Prostate gland (tissue), 2 donors: ENCODE measurements at regions not wholly inside any gene's neighbourhood (a gene's known extent, or its start where the extent isn't known, plus 50 kb on each side); places are given as distances from the start of the nearest gene placed in this dataset.

Source experiments
- DNase-seq: peaks from one replicate; pipeline ENCODE4 v3.0.0-alpha.2; 2019; ENCODE audit warnings: low spot score
- H3K27ac ChIP-seq, 2 donors: fragments of 200-600 bp; sonication (generic); 2 replicates each; pipeline ENCODE4 v1.5.1; 2017 to 2019
- H3K27me3 ChIP-seq: fragments of 200-600 bp; sonication (generic); replicated peaks from 2 replicates; pipeline ENCODE4 v1.5.1; 2019; ENCODE audit not compliant: insufficient read depth
- H3K36me3 ChIP-seq, 2 donors: fragments of 200-600 bp; sonication (generic); 1 replicate in 1 of 2; 2 replicates in 1 of 2; pipeline versions ENCODE4 v1.5.1 to v1.8.1; 2017 to 2019
- H3K4me1 ChIP-seq: fragments of 200-600 bp; sonication (generic); replicated peaks from 2 replicates; pipeline ENCODE4 v1.5.1; 2019
- H3K4me3 ChIP-seq, 2 donors: fragments of 200-600 bp; sonication (generic); 2 replicates each; pipeline ENCODE4 v1.5.1; 2017 to 2019
- H3K9me3 ChIP-seq: fragments of 200-600 bp; sonication (generic); 2 replicates; pipeline ENCODE4 v1.5.1; 2017
- CTCF ChIP-seq, 4 experiments: fragments of 200-600 bp in 2 of 4; fragments of 450-650 bp in 2 of 4; sonication (generic) in 2 of 4; IDR thresholded peaks; 1 replicate in 3 of 4; 2 replicates in 1 of 4; pipeline ENCODE4 v1.5.1; 2016 to 2019; ENCODE audit warnings: antibody characterized with exemption in 4 of 4, mild to moderate bottlenecking in 2 of 4, moderate library complexity in 2 of 4
- POLR2A ChIP-seq: fragments of 450-650 bp; IDR thresholded peaks from one replicate; pipeline ENCODE4 v1.6.1; 2016; ENCODE audit warnings: antibody characterized with exemption, mild to moderate bottlenecking
- POLR2AphosphoS5 ChIP-seq: sonication (generic); formaldehyde crosslinking; IDR thresholded peaks from one replicate; pipeline ENCODE4 v1.6.1; 2017; ENCODE audit warnings: antibody characterized with exemption
- WGBS: methylation state at CpG from one replicate; pipeline ENCODE4 v1.1.5; 2018; 5-methylcytosine and 5-hydroxymethylcytosine counted together
- intact Hi-C: fragments of 100-400 bp; cut with DNase I; formaldehyde crosslinking; loops from one replicate; pipeline ENCODE4 v1.14.2; 2022

GRCh38 chr13:108142702-108143436 is 72.5 kb downstream of the LIG4 start:
- Histone ChIP-seq H3K9me3 (no peaks in the 10 kb centered on the region), H3K27ac (no peak overlapping the region), H3K4me1 (no peaks in the 10 kb centered on the region), H3K36me3 (no peaks in the 10 kb centered on the region), H3K27me3 (no peaks in the 10 kb centered on the region), H3K4me3 (no peak overlapping the region)
- no peak for TF ChIP-seq POLR2A
- no peak for TF ChIP-seq CTCF (IDR thresholded peaks at IDR 0.05)
- TF ChIP-seq POLR2AphosphoS5, result no peak
- intact Hi-C loops, result no loop called here
- DNase-seq, result no peak
- WGBS, result 68% methylated on average over 4 of the region's 4 CpGs

GRCh38 chr13:108137176-108137575 is 78.2 kb downstream of the LIG4 start:
- WGBS, result 89% methylated on average over 1 of the region's 1 CpG

GRCh38 chr13:108127406-108127805 is 87.9 kb downstream of the LIG4 start:
- no peaks in the 10 kb centered on the region for H3K4me1 ChIP-seq
- H3K27ac ChIP-seq, result no peak overlapping the region
- intact Hi-C loops, result no loop called here
- TF ChIP-seq POLR2AphosphoS5 (no peak), CTCF (IDR thresholded peaks at IDR 0.05) (no peak), POLR2A (no peak)
- DNase-seq, result no peak
- H3K9me3 ChIP-seq, result no peaks in the 10 kb centered on the region
- no peaks in the 10 kb centered on the region for H3K27me3 ChIP-seq
- H3K36me3 ChIP-seq, result no peaks in the 10 kb centered on the region
- H3K4me3 ChIP-seq, result no peak overlapping the region

More at GRCh38 chr13:108137176-108137575, 78.2 kb downstream of the LIG4 start:
- no peaks in the 10 kb centered on the region for H3K27me3 ChIP-seq
- TF ChIP-seq CTCF (IDR thresholded peaks at IDR 0.05) (no peak), POLR2AphosphoS5 (no peak), POLR2A (no peak)
- no peak for DNase-seq
- no peaks in the 10 kb centered on the region for H3K9me3 ChIP-seq
- H3K36me3 ChIP-seq, result no peaks in the 10 kb centered on the region
- no peak overlapping the region for H3K4me3 ChIP-seq
- no peak overlapping the region for H3K27ac ChIP-seq
- H3K4me1 ChIP-seq, result no peaks in the 10 kb centered on the region
- intact Hi-C loops, result no loop called here

- intact Hi-C loops, result no loop called here
- TF ChIP-seq CTCF (IDR thresholded peaks at IDR 0.05), result no peak
- TF ChIP-seq POLR2AphosphoS5, result no peak
- no peak for TF ChIP-seq POLR2A
- Histone ChIP-seq H3K27ac (no peak overlapping the region), H3K27me3 (no peaks in the 10 kb centered on the region), H3K9me3 (no peaks in the 10 kb centered on the region), H3K4me3 (no peak overlapping the region), H3K36me3 (no peaks in the 10 kb centered on the region), H3K4me1 (no peaks in the 10 kb centered on the region)
- DNase-seq, result no peak
- WGBS, result 87% methylated on average over 2 of the region's 2 CpGs
Measured at GRCh38 chr13:108126056-108126455, 89.3 kb downstream of the LIG4 start.

GRCh38 chr13:108121406-108121805 is 93.9 kb downstream of the LIG4 start:
- TF ChIP-seq POLR2AphosphoS5 (no peak), POLR2A (no peak), CTCF (IDR thresholded peaks at IDR 0.05) (no peak)
- intact Hi-C loops, result no loop called here
- no peak overlapping the region for H3K4me3 ChIP-seq
- 81% methylated on average over 1 of the region's 1 CpG for WGBS
- H3K9me3 ChIP-seq, result no peaks in the 10 kb centered on the region
- no peaks in the 10 kb centered on the region for H3K27me3 ChIP-seq
- no peak overlapping the region for H3K27ac ChIP-seq
- H3K36me3 ChIP-seq, result no peaks in the 10 kb centered on the region
- DNase-seq, result no peak
- H3K4me1 ChIP-seq, result no peaks in the 10 kb centered on the region
